NB4 (cell line): ENCODE measurements at regions not wholly inside any gene's neighbourhood (a gene's known extent, or its start where the extent isn't known, plus 50 kb on each side); places are given as distances from the start of the nearest gene placed in this dataset.

Experiments used
- DNase-seq: peaks from one replicate; pipeline ENCODE4 v3.0.0; 2010; ENCODE audit warnings: low read depth
- H3K4me3 ChIP-seq: one replicate; pipeline ENCODE4 v1.5.1; 2011; ENCODE audit warnings: mild to moderate bottlenecking, low read depth, low read length, moderate library complexity
- MYC ChIP-seq: IDR thresholded peaks from 2 replicates; pipeline ENCODE4 v1.6.1; 2011; ENCODE audit warnings: low read depth, low read length
- POLR2A ChIP-seq: IDR thresholded peaks from 2 replicates; pipeline ENCODE4 v1.6.1; 2011; ENCODE audit warnings: mild to moderate bottlenecking; ENCODE audit not compliant: insufficient read length; ENCODE audit errors: extremely low read depth
- TF ChIP-seq, protein P1 (sequence below): IDR thresholded peaks from one replicate; pipeline ENCODE4 v1.5.1; 2012; ENCODE audit warnings: low read depth, low read length
- TF ChIP-seq, protein P2 (sequence below): IDR thresholded peaks from 2 replicates; pipeline ENCODE4 v1.6.1; 2011; ENCODE audit warnings: low read depth, low read length

GRCh38 chr10:47088656-47089354, 177.6 kb downstream of the PTPN20 start:
- DNase-seq: no peak
- H3K4me3 ChIP-seq: no peak overlapping the region
- TF ChIP-seq POLR2A: no peak
- TF ChIP-seq, protein P1, sequence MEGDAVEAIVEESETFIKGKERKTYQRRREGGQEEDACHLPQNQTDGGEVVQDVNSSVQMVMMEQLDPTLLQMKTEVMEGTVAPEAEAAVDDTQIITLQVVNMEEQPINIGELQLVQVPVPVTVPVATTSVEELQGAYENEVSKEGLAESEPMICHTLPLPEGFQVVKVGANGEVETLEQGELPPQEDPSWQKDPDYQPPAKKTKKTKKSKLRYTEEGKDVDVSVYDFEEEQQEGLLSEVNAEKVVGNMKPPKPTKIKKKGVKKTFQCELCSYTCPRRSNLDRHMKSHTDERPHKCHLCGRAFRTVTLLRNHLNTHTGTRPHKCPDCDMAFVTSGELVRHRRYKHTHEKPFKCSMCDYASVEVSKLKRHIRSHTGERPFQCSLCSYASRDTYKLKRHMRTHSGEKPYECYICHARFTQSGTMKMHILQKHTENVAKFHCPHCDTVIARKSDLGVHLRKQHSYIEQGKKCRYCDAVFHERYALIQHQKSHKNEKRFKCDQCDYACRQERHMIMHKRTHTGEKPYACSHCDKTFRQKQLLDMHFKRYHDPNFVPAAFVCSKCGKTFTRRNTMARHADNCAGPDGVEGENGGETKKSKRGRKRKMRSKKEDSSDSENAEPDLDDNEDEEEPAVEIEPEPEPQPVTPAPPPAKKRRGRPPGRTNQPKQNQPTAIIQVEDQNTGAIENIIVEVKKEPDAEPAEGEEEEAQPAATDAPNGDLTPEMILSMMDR: no peak
- TF ChIP-seq MYC: no peak
- TF ChIP-seq, protein P2, sequence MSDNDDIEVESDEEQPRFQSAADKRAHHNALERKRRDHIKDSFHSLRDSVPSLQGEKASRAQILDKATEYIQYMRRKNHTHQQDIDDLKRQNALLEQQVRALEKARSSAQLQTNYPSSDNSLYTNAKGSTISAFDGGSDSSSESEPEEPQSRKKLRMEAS: no peak

- TF ChIP-seq POLR2A (no peak), MYC (no peak)
- TF ChIP-seq, protein P2: no peak
- TF ChIP-seq, protein P1: no peak
- no peak for DNase-seq
Measured at GRCh38 chr10:47090042-47090441, 178.8 kb downstream of the PTPN20 start.

GRCh38 chr10:47090903-47091302, 179.7 kb downstream of the PTPN20 start:
- H3K4me3 ChIP-seq: no peak overlapping the region
- TF ChIP-seq, protein P2: no peak
- no peak for TF ChIP-seq MYC
- no peak for TF ChIP-seq POLR2A
- TF ChIP-seq, protein P1: no peak
- DNase-seq: peak; percentile 19

More at GRCh38 chr10:47090042-47090441, 178.8 kb downstream of the PTPN20 start:
- no peak overlapping the region for H3K4me3 ChIP-seq

DNA sequence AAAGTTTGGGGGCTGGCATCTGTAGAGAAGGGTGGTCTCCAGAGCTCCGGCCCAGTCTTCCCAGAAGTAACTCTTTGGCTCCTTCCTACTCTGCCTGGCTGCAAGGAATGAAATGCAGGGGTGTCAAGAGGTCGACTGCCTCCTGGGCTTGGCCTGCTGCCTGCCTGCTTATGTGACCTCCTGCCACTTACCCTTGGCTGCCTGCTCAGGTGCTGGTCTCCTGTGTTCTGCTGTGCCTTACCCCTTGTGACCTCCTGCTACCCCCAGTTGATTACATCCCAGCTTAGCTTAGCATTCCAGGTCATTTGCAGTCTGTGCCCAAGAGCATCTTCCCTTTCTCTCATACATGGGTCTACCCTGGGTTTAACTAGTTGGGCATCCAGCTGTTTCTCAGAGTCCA, 180.2 kb downstream of the PTPN20 start:
- no peak overlapping the region for H3K4me3 ChIP-seq
- DNase-seq: no peak
- TF ChIP-seq, protein P1: no peak
- TF ChIP-seq POLR2A (no peak), MYC (no peak)
- TF ChIP-seq, protein P2: no peak

DNA sequence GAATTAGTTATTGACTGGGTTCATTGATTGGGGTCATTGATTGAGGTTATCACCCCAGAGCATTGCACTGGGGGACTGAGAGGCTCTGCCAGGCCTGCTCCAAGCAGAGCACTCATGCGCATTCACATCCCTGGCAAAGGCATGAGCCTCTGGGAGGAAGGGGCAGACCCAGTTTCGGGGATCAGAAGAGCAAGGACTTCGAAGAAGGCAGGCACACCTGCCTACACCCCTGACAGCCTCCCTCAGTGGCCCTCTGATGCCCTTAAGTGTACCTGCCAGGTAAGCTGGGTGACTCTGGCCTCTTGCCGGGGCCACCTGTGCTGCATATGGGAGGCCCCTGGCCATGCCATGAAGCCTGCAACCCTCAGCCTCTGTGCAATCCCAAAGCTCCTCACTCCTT, 181.1 kb downstream of the PTPN20 start:
- TF ChIP-seq MYC: no peak
- H3K4me3 ChIP-seq: no peak overlapping the region
- no peak for DNase-seq

GRCh38 chr10:47092831-47093230, 181.6 kb downstream of the PTPN20 start:
- no peak for DNase-seq
- no peak overlapping the region for H3K4me3 ChIP-seq
- TF ChIP-seq, protein P2: no peak
- no peak for TF ChIP-seq POLR2A
- TF ChIP-seq, protein P1: no peak
- no peak for TF ChIP-seq MYC
